HG03354 (cell line): ENCODE measurements at regions not wholly inside any gene's neighbourhood (a gene's known extent, or its start where the extent isn't known, plus 50 kb on each side); places are given as distances from the start of the nearest gene placed in this dataset.
"Not testable (repeated sequence)": the region's sequence is repeated elsewhere in the genome, so short reads cannot be mapped to it uniquely, and the experiment has no call there.

Experiments
- ATAC-seq: cut with Tn5 transposase; IDR thresholded peaks from one replicate; pipeline ENCODE4 v1.9.1; 2021; ENCODE audit warnings: mild to moderate bottlenecking; ENCODE audit not compliant: unreplicated experiment, poor library complexity, severe bottlenecking

- no peak for ATAC-seq
Measured at GRCh38 chr1:118381197-118381869, 196.3 kb upstream of the SPAG17 start.

- ATAC-seq = not testable (repeated sequence)
Measured at GRCh38 chr1:118377183-118377582, 192.2 kb upstream of the SPAG17 start.

GRCh38 chr1:118371612-118372011, 186.6 kb upstream of the SPAG17 start:
- ATAC-seq = no peak

- ATAC-seq = no peak
Measured at GRCh38 chr1:118370861-118371260, 185.8 kb upstream of the SPAG17 start.

GRCh38 chr1:118366286-118366685, 181.3 kb upstream of the SPAG17 start:
- ATAC-seq = no peak

- no peak for ATAC-seq
Measured at GRCh38 chr1:118364882-118365281, 179.9 kb upstream of the SPAG17 start.

GRCh38 chr1:118363396-118363795, 178.4 kb upstream of the SPAG17 start:
- no peak for ATAC-seq

- no peak for ATAC-seq
Measured at GRCh38 chr1:118360817-118361216, 175.8 kb upstream of the SPAG17 start.

- no peak for ATAC-seq
Measured at GRCh38 chr1:118346936-118347335, 161.9 kb upstream of the SPAG17 start.

GRCh38 chr1:118340928-118341910, 156.2 kb upstream of the SPAG17 start:
- no peak for ATAC-seq

- no peak for ATAC-seq
Measured at GRCh38 chr1:118339400-118340124, 154.5 kb upstream of the SPAG17 start.

GRCh38 chr1:118338936-118339335, 153.9 kb upstream of the SPAG17 start:
- ATAC-seq = no peak

GRCh38 chr1:118337346-118337745, 152.3 kb upstream of the SPAG17 start:
- ATAC-seq = no peak

- ATAC-seq = peak; percentile 91
Measured at GRCh38 chr1:118335331-118335732, 150.3 kb upstream of the SPAG17 start.

- no peak for ATAC-seq
Measured at GRCh38 chr1:118334506-118334905, 149.5 kb upstream of the SPAG17 start.

GRCh38 chr1:118333601-118334210, 148.7 kb upstream of the SPAG17 start:
- ATAC-seq = no peak

GRCh38 chr1:118326960-118327629, 142.1 kb upstream of the SPAG17 start:
- ATAC-seq = no peak

GRCh38 chr1:118325550-118326225, 140.7 kb upstream of the SPAG17 start:
- no peak for ATAC-seq

GRCh38 chr1:118323246-118323645, 138.2 kb upstream of the SPAG17 start:
- no peak for ATAC-seq
